Activated CD8-positive, alpha-beta memory T cell treated with anti-CD3 and anti-CD28 coated beads, Interleukin-2, amount 10 ng/mL, durations not matched to agents 7 days and 5 days (primary cell): ENCODE measurements at regions not wholly inside any gene's neighbourhood (a gene's known extent, or its start where the extent isn't known, plus 50 kb on each side); places are given as distances from the start of the nearest gene placed in this dataset.

ENCODE experiments used
- ATAC-seq: fragments of 150-1000 bp; cut with Tn5 transposase; one replicate; pipeline ENCODE4 v1.10.0; 2021; ENCODE audit warnings: moderate library complexity
- CTCF ChIA-PET: fragments of 350-600 bp; sonication (Branson Sonifier 250); formaldehyde crosslinking; loops from one replicate; lab custom pipeline; 2021; ENCODE audit warnings: antibody characterized with exemption; lab: Charles Lee
- DNase-seq: peaks from one replicate; pipeline ENCODE4 v3.0.0-alpha.2; 2020
- H3K27ac Mint-ChIP-seq: one replicate; pipeline ENCODE4 v1.8.0; 2021; ENCODE audit warnings: mild to moderate bottlenecking, mixed read lengths
- H3K27me3 Mint-ChIP-seq: one replicate; pipeline ENCODE4 v1.8.0; 2021; ENCODE audit warnings: mixed read lengths
- H3K36me3 Mint-ChIP-seq: one replicate; pipeline ENCODE4 v1.8.0; 2021; ENCODE audit warnings: mild to moderate bottlenecking, mixed read lengths
- H3K4me1 Mint-ChIP-seq: one replicate; pipeline ENCODE4 v1.8.0; 2021; ENCODE audit warnings: mixed read lengths
- H3K4me3 Mint-ChIP-seq: one replicate; pipeline ENCODE4 v1.8.0; 2021; ENCODE audit warnings: mild to moderate bottlenecking, moderate library complexity, mixed read lengths
- H3K9me3 Mint-ChIP-seq: one replicate; pipeline ENCODE4 v1.8.0; 2022; ENCODE audit warnings: low read depth, mixed read lengths

GRCh38 chr18:67041334-67041733 is 437.4 kb upstream of the CDH19 start:
- CTCF ChIA-PET: no interaction called here
- H3K9me3 Mint-ChIP-seq: peaks cover 3% of the 10 kb centered on the region
- no peaks in the 10 kb centered on the region for H3K36me3 Mint-ChIP-seq
- no peaks in the 10 kb centered on the region for H3K4me1 Mint-ChIP-seq
- DNase-seq (no peak), ATAC-seq (no peak)
- H3K4me3 Mint-ChIP-seq: no peak overlapping the region
- no peak overlapping the region for H3K27ac Mint-ChIP-seq
- no peaks in the 10 kb centered on the region for H3K27me3 Mint-ChIP-seq

GRCh38 chr18:67035026-67035425 is 431.1 kb upstream of the CDH19 start:
- ATAC-seq (no peak), DNase-seq (no peak)
- no peak overlapping the region for H3K4me3 Mint-ChIP-seq
- no peak overlapping the region for H3K27ac Mint-ChIP-seq
- CTCF ChIA-PET: no interaction called here
- no peaks in the 10 kb centered on the region for H3K27me3 Mint-ChIP-seq
- no peaks in the 10 kb centered on the region for H3K4me1 Mint-ChIP-seq
- H3K9me3 Mint-ChIP-seq: peaks cover 2% of the 10 kb centered on the region
- no peaks in the 10 kb centered on the region for H3K36me3 Mint-ChIP-seq

GRCh38 chr18:67023059-67023458 is 419.2 kb upstream of the CDH19 start:
- DNase-seq (no peak), ATAC-seq (no peak)
- H3K4me3 Mint-ChIP-seq: no peak overlapping the region
- CTCF ChIA-PET: no interaction called here
- H3K27ac Mint-ChIP-seq: no peak overlapping the region
- no peaks in the 10 kb centered on the region for H3K36me3 Mint-ChIP-seq
- no peaks in the 10 kb centered on the region for H3K27me3 Mint-ChIP-seq
- H3K4me1 Mint-ChIP-seq: no peaks in the 10 kb centered on the region
- H3K9me3 Mint-ChIP-seq: no peaks in the 10 kb centered on the region

- ATAC-seq: no peak
These were observed 407.0 kb upstream of the CDH19 start for GRCh38 chr18:67010919-67011318.

GRCh38 chr18:67007999-67008398 is 404.1 kb upstream of the CDH19 start:
- H3K9me3 Mint-ChIP-seq: no peaks in the 10 kb centered on the region
- H3K36me3 Mint-ChIP-seq: no peaks in the 10 kb centered on the region
- H3K4me3 Mint-ChIP-seq: no peak overlapping the region

More at GRCh38 chr18:67010919-67011318, 407.0 kb upstream of the CDH19 start:
- H3K4me3 Mint-ChIP-seq: no peak overlapping the region
- H3K27me3 Mint-ChIP-seq: no peaks in the 10 kb centered on the region
- no peak overlapping the region for H3K27ac Mint-ChIP-seq
- H3K9me3 Mint-ChIP-seq: no peaks in the 10 kb centered on the region
- H3K36me3 Mint-ChIP-seq: no peaks in the 10 kb centered on the region
- CTCF ChIA-PET: no interaction called here
- no peaks in the 10 kb centered on the region for H3K4me1 Mint-ChIP-seq
- no peak for DNase-seq

GRCh38 chr18:67007085-67007484 is 403.2 kb upstream of the CDH19 start:
- no peaks in the 10 kb centered on the region for H3K27me3 Mint-ChIP-seq
- DNase-seq (no peak), ATAC-seq (no peak)
- H3K4me1 Mint-ChIP-seq: no peaks in the 10 kb centered on the region
- no peaks in the 10 kb centered on the region for H3K36me3 Mint-ChIP-seq
- no peaks in the 10 kb centered on the region for H3K9me3 Mint-ChIP-seq
- no peak overlapping the region for H3K27ac Mint-ChIP-seq
- CTCF ChIA-PET: no interaction called here
- H3K4me3 Mint-ChIP-seq: no peak overlapping the region

More at GRCh38 chr18:67007999-67008398, 404.1 kb upstream of the CDH19 start:
- no peaks in the 10 kb centered on the region for H3K27me3 Mint-ChIP-seq
- no peak for ATAC-seq
- CTCF ChIA-PET: no interaction called here
- H3K27ac Mint-ChIP-seq: no peak overlapping the region
- H3K4me1 Mint-ChIP-seq: no peaks in the 10 kb centered on the region
- no peak for DNase-seq

- Mint-ChIP-seq H3K4me1 (no peaks in the 10 kb centered on the region), H3K27me3 (no peaks in the 10 kb centered on the region), H3K9me3 (no peaks in the 10 kb centered on the region), H3K4me3 (no peak overlapping the region), H3K27ac (no peak overlapping the region), H3K36me3 (no peaks in the 10 kb centered on the region)
- ATAC-seq (no peak), DNase-seq (no peak)
- CTCF ChIA-PET: no interaction called here
These were observed 397.2 kb upstream of the CDH19 start for GRCh38 chr18:67001052-67001451.

- no peak overlapping the region for H3K27ac Mint-ChIP-seq
- no peaks in the 10 kb centered on the region for H3K36me3 Mint-ChIP-seq
- H3K4me1 Mint-ChIP-seq: no peaks in the 10 kb centered on the region
- H3K9me3 Mint-ChIP-seq: no peaks in the 10 kb centered on the region
- no peak overlapping the region for H3K4me3 Mint-ChIP-seq
- H3K27me3 Mint-ChIP-seq: no peaks in the 10 kb centered on the region
- no peak for ATAC-seq
- CTCF ChIA-PET: no interaction called here
- no peak for DNase-seq
These were observed 395.1 kb upstream of the CDH19 start for GRCh38 chr18:66999003-66999402.

GRCh38 chr18:66995270-66995669 is 391.4 kb upstream of the CDH19 start:
- Mint-ChIP-seq H3K36me3 (no peaks in the 10 kb centered on the region), H3K27me3 (no peaks in the 10 kb centered on the region), H3K4me3 (no peak overlapping the region), H3K4me1 (no peaks in the 10 kb centered on the region), H3K9me3 (peaks cover 2% of the 10 kb centered on the region), H3K27ac (no peak overlapping the region)
- DNase-seq: no peak
- ATAC-seq: no peak
- CTCF ChIA-PET: no interaction called here

- Mint-ChIP-seq H3K4me1 (no peaks in the 10 kb centered on the region), H3K27ac (no peak overlapping the region), H3K9me3 (peaks cover 2% of the 10 kb centered on the region), H3K36me3 (no peaks in the 10 kb centered on the region), H3K4me3 (no peak overlapping the region), H3K27me3 (no peaks in the 10 kb centered on the region)
- DNase-seq (no peak), ATAC-seq (no peak)
- CTCF ChIA-PET: no interaction called here
These were observed 390.9 kb upstream of the CDH19 start for GRCh38 chr18:66994790-66995189.

GRCh38 chr18:66993492-66993891 is 389.6 kb upstream of the CDH19 start:
- CTCF ChIA-PET: no interaction called here
- DNase-seq (no peak), ATAC-seq (no peak)
- H3K4me3 Mint-ChIP-seq: no peak overlapping the region
- no peaks in the 10 kb centered on the region for H3K36me3 Mint-ChIP-seq
- no peaks in the 10 kb centered on the region for H3K4me1 Mint-ChIP-seq
- no peaks in the 10 kb centered on the region for H3K27me3 Mint-ChIP-seq
- no peak overlapping the region for H3K27ac Mint-ChIP-seq
- peaks cover 2% of the 10 kb centered on the region for H3K9me3 Mint-ChIP-seq

GRCh38 chr18:66990909-66991308 is 387.0 kb upstream of the CDH19 start:
- no peak overlapping the region for H3K4me3 Mint-ChIP-seq
- H3K4me1 Mint-ChIP-seq: no peaks in the 10 kb centered on the region
- ATAC-seq (no peak), DNase-seq (no peak)
- CTCF ChIA-PET: no interaction called here
- H3K36me3 Mint-ChIP-seq: no peaks in the 10 kb centered on the region
- no peak overlapping the region for H3K27ac Mint-ChIP-seq
- no peaks in the 10 kb centered on the region for H3K27me3 Mint-ChIP-seq
- peaks cover 5% of the 10 kb centered on the region for H3K9me3 Mint-ChIP-seq

- CTCF ChIA-PET: no interaction called here
- no peaks in the 10 kb centered on the region for H3K27me3 Mint-ChIP-seq
- H3K4me3 Mint-ChIP-seq: no peak overlapping the region
These were observed 375.1 kb upstream of the CDH19 start for GRCh38 chr18:66979009-66979408.

GRCh38 chr18:66972681-66973080 is 368.8 kb upstream of the CDH19 start:
- no peak for ATAC-seq
- Mint-ChIP-seq H3K36me3 (no peaks in the 10 kb centered on the region), H3K4me3 (no peak overlapping the region), H3K4me1 (no peaks in the 10 kb centered on the region), H3K27ac (no peak overlapping the region), H3K27me3 (no peaks in the 10 kb centered on the region), H3K9me3 (no peaks in the 10 kb centered on the region)
- CTCF ChIA-PET: no interaction called here
- no peak for DNase-seq

More at GRCh38 chr18:66979009-66979408, 375.1 kb upstream of the CDH19 start:
- Mint-ChIP-seq H3K9me3 (no peaks in the 10 kb centered on the region), H3K4me1 (no peaks in the 10 kb centered on the region), H3K36me3 (no peaks in the 10 kb centered on the region), H3K27ac (no peak overlapping the region)
- ATAC-seq (no peak), DNase-seq (no peak)

- Mint-ChIP-seq H3K36me3 (no peaks in the 10 kb centered on the region), H3K27me3 (no peaks in the 10 kb centered on the region), H3K4me3 (no peak overlapping the region), H3K4me1 (no peaks in the 10 kb centered on the region), H3K27ac (no peak overlapping the region), H3K9me3 (no peaks in the 10 kb centered on the region)
- DNase-seq: no peak
- ATAC-seq: no peak
- CTCF ChIA-PET: no interaction called here
These were observed 368.1 kb upstream of the CDH19 start for GRCh38 chr18:66971960-66972359.
